WERI-Rb-1 (cell line): ENCODE measurements at regions not wholly inside any gene's neighbourhood (a gene's known extent, or its start where the extent isn't known, plus 50 kb on each side); places are given as distances from the start of the nearest gene placed in this dataset.
A peak's percentile ranks its signal among the peaks of the same experiment; 100 is the strongest.

Experiments
- DNase-seq: peaks from one replicate; pipeline ENCODE4 v3.0.0-alpha.2; 2020
- H3K27ac ChIP-seq: fragments of 250-450 bp; sonication (Bioruptor Pico); 2 replicates; pipeline ENCODE4 v1.5.1; 2020; ENCODE audit warnings: mild to moderate bottlenecking, moderate library complexity
- H3K27me3 ChIP-seq: fragments of 250-450 bp; sonication (Bioruptor Pico); 2 replicates; pipeline ENCODE4 v1.5.1; 2021; ENCODE audit warnings: mild to moderate bottlenecking, low read depth, moderate library complexity; ENCODE audit not compliant: insufficient read depth, severe bottlenecking
- H3K36me3 ChIP-seq: fragments of 250-450 bp; sonication (Bioruptor Pico); 2 replicates; pipeline ENCODE4 v1.5.1; 2020; ENCODE audit warnings: mild to moderate bottlenecking, moderate library complexity
- H3K4me3 ChIP-seq: 2 replicates; pipeline ENCODE4 v1.5.1; 2011; ENCODE audit warnings: low read depth, mild to moderate bottlenecking, control low read depth, low read length
- H3K9me3 ChIP-seq: fragments of 250-450 bp; sonication (Bioruptor Pico); 2 replicates; pipeline ENCODE4 v1.5.1; 2021; ENCODE audit warnings: mild to moderate bottlenecking, moderate library complexity; ENCODE audit not compliant: severe bottlenecking
- TF ChIP-seq, protein P1 (sequence below): IDR thresholded peaks from 2 replicates; pipeline ENCODE4 v1.5.1; 2011; ENCODE audit warnings: low read depth, mild to moderate bottlenecking, control low read depth, inconsistent platforms, low read length

- H3K9me3 ChIP-seq = no peaks in the 10 kb centered on the region
- no peak overlapping the region for H3K27ac ChIP-seq
- H3K27me3 ChIP-seq = no peaks in the 10 kb centered on the region
- H3K4me3 ChIP-seq = no peak overlapping the region
- TF ChIP-seq, protein P1, sequence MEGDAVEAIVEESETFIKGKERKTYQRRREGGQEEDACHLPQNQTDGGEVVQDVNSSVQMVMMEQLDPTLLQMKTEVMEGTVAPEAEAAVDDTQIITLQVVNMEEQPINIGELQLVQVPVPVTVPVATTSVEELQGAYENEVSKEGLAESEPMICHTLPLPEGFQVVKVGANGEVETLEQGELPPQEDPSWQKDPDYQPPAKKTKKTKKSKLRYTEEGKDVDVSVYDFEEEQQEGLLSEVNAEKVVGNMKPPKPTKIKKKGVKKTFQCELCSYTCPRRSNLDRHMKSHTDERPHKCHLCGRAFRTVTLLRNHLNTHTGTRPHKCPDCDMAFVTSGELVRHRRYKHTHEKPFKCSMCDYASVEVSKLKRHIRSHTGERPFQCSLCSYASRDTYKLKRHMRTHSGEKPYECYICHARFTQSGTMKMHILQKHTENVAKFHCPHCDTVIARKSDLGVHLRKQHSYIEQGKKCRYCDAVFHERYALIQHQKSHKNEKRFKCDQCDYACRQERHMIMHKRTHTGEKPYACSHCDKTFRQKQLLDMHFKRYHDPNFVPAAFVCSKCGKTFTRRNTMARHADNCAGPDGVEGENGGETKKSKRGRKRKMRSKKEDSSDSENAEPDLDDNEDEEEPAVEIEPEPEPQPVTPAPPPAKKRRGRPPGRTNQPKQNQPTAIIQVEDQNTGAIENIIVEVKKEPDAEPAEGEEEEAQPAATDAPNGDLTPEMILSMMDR = no peak
- no peak for DNase-seq
- no peaks in the 10 kb centered on the region for H3K36me3 ChIP-seq
Measured at GRCh38 chr12:46676396-46676795, 149.4 kb downstream of the SLC38A4 start.

GRCh38 chr12:46675736-46676135 is 150.1 kb downstream of the SLC38A4 start:
- DNase-seq = peak; percentile 23
- TF ChIP-seq, protein P1 = 0 out of 2 replicates have a peak, but pooled peaks have one; percentile 29
- Histone ChIP-seq H3K36me3 (no peaks in the 10 kb centered on the region), H3K27ac (no peak overlapping the region), H3K4me3 (no peak overlapping the region), H3K27me3 (no peaks in the 10 kb centered on the region), H3K9me3 (no peaks in the 10 kb centered on the region)

- Histone ChIP-seq H3K4me3 (no peak overlapping the region), H3K36me3 (no peaks in the 10 kb centered on the region), H3K27ac (no peak overlapping the region), H3K9me3 (no peaks in the 10 kb centered on the region), H3K27me3 (no peaks in the 10 kb centered on the region)
- TF ChIP-seq, protein P1 = no peak
- DNase-seq = no peak
Measured at GRCh38 chr12:46674800-46675199, 151.0 kb downstream of the SLC38A4 start.

GRCh38 chr12:46674129-46674528 is 151.7 kb downstream of the SLC38A4 start:
- Histone ChIP-seq H3K27me3 (no peaks in the 10 kb centered on the region), H3K27ac (no peak overlapping the region), H3K4me3 (no peak overlapping the region), H3K36me3 (no peaks in the 10 kb centered on the region), H3K9me3 (no peaks in the 10 kb centered on the region)
- TF ChIP-seq, protein P1 = no peak
- no peak for DNase-seq

- no peak overlapping the region for H3K4me3 ChIP-seq
- H3K27me3 ChIP-seq = no peaks in the 10 kb centered on the region
- TF ChIP-seq, protein P1 = no peak
- H3K27ac ChIP-seq = no peak overlapping the region
- no peaks in the 10 kb centered on the region for H3K9me3 ChIP-seq
- DNase-seq = no peak
- H3K36me3 ChIP-seq = no peaks in the 10 kb centered on the region
Measured at GRCh38 chr12:46671102-46671501, 154.7 kb downstream of the SLC38A4 start.

- Histone ChIP-seq H3K27me3 (no peaks in the 10 kb centered on the region), H3K27ac (no peak overlapping the region), H3K4me3 (no peak overlapping the region), H3K9me3 (no peaks in the 10 kb centered on the region), H3K36me3 (no peaks in the 10 kb centered on the region)
- TF ChIP-seq, protein P1 = no peak
- DNase-seq = no peak
Measured at GRCh38 chr12:46670636-46671035, 155.2 kb downstream of the SLC38A4 start.
